ENCODE measurements at regions not wholly inside any gene's neighbourhood (a gene's known extent, or its start where the extent isn't known, plus 50 kb on each side); places are given as distances from the start of the nearest gene placed in this dataset.

GRCh38 chr11:19552656-19553260, 159.9 kb upstream of the NAV2 start:
- Histone ChIP-seq H3K27me3 (no peaks in the 10 kb centered on the region), H3K4me3 (no peak overlapping the region), H3K27ac (no peak overlapping the region), H3K9me3 (replicated peaks) (no peaks in the 10 kb centered on the region), H3K4me1 (peaks cover 15% of the 10 kb centered on the region), H3K36me3 (no peaks in the 10 kb centered on the region)
- peak in 1 of 2 experiments; percentile 41 for DNase-seq

- peaks cover 15% of the 10 kb centered on the region for H3K4me1 ChIP-seq
- no peaks in the 10 kb centered on the region for H3K36me3 ChIP-seq
- H3K27me3 ChIP-seq = no peaks in the 10 kb centered on the region
- H3K4me3 ChIP-seq = no peak overlapping the region
- H3K27ac ChIP-seq = no peak overlapping the region
- no peaks in the 10 kb centered on the region for H3K9me3 ChIP-seq (replicated peaks)
- peak in 1 of 2 experiments; percentile 32 for DNase-seq
Observed at GRCh38 chr11:19552161-19552560, 160.5 kb upstream of the NAV2 start.

GRCh38 chr11:19551457-19551856, 161.2 kb upstream of the NAV2 start:
- DNase-seq = no peak
- no peak overlapping the region for H3K27ac ChIP-seq
- H3K4me3 ChIP-seq = no peak overlapping the region
- no peaks in the 10 kb centered on the region for H3K36me3 ChIP-seq
- no peaks in the 10 kb centered on the region for H3K9me3 ChIP-seq (replicated peaks)
- H3K27me3 ChIP-seq = no peaks in the 10 kb centered on the region
- H3K4me1 ChIP-seq = peaks cover 15% of the 10 kb centered on the region

- DNase-seq = no peak
- H3K9me3 ChIP-seq (replicated peaks) = no peaks in the 10 kb centered on the region; the same call in 1 of the 2 replicates
- no peak overlapping the region for H3K4me3 ChIP-seq
- no peak overlapping the region for H3K27ac ChIP-seq
- peaks cover 9% of the 10 kb centered on the region; the same call in 1 of the 2 replicates for H3K4me1 ChIP-seq
- no peaks in the 10 kb centered on the region for H3K27me3 ChIP-seq
- H3K36me3 ChIP-seq = no peaks in the 10 kb centered on the region
Observed at GRCh38 chr11:19547044-19547443, 165.6 kb upstream of the NAV2 start.

GRCh38 chr11:19546325-19546724, 166.3 kb upstream of the NAV2 start:
- no peaks in the 10 kb centered on the region; the same call in 1 of the 2 replicates for H3K9me3 ChIP-seq (replicated peaks)
- H3K27ac ChIP-seq = no peak overlapping the region
- H3K4me1 ChIP-seq = peaks cover 9% of the 10 kb centered on the region; the same call in 1 of the 2 replicates
- DNase-seq = no peak
- no peaks in the 10 kb centered on the region for H3K36me3 ChIP-seq
- H3K4me3 ChIP-seq = no peak overlapping the region
- no peaks in the 10 kb centered on the region for H3K27me3 ChIP-seq

GRCh38 chr11:19541521-19542049, 171.1 kb upstream of the NAV2 start:
- peak in 1 of 2 experiments; percentile 30 for DNase-seq
- Histone ChIP-seq H3K36me3 (no peaks in the 10 kb centered on the region), H3K27me3 (no peaks in the 10 kb centered on the region), H3K9me3 (replicated peaks) (no peaks in the 10 kb centered on the region; the same call in 1 of the 2 replicates), H3K27ac (no peak overlapping the region), H3K4me1 (peaks cover 9% of the 10 kb centered on the region; the same call in 1 of the 2 replicates), H3K4me3 (no peak overlapping the region)

- H3K4me1 ChIP-seq = peaks cover 9% of the 10 kb centered on the region
- DNase-seq = no peak
- no peaks in the 10 kb centered on the region for H3K27me3 ChIP-seq
- H3K4me3 ChIP-seq = no peak overlapping the region
- H3K9me3 ChIP-seq (replicated peaks) = no peaks in the 10 kb centered on the region; the same call in 1 of the 2 replicates
- H3K36me3 ChIP-seq = no peaks in the 10 kb centered on the region
- H3K27ac ChIP-seq = no peak overlapping the region
Observed at GRCh38 chr11:19539861-19540260, 172.8 kb upstream of the NAV2 start.

GRCh38 chr11:19537803-19538453, 174.7 kb upstream of the NAV2 start:
- no peaks in the 10 kb centered on the region for H3K27me3 ChIP-seq
- no peak overlapping the region for H3K4me3 ChIP-seq
- no peaks in the 10 kb centered on the region for H3K9me3 ChIP-seq (replicated peaks)
- no peak for DNase-seq
- no peaks in the 10 kb centered on the region; the same call in 1 of the 2 replicates for H3K4me1 ChIP-seq
- H3K27ac ChIP-seq = no peak overlapping the region
- H3K36me3 ChIP-seq = no peaks in the 10 kb centered on the region

- Histone ChIP-seq H3K27me3 (no peaks in the 10 kb centered on the region), H3K9me3 (replicated peaks) (no peaks in the 10 kb centered on the region), H3K4me1 (no peaks in the 10 kb centered on the region; the same call in 1 of the 2 replicates), H3K27ac (no peak overlapping the region), H3K36me3 (no peaks in the 10 kb centered on the region), H3K4me3 (no peak overlapping the region)
- DNase-seq = peak in 1 of 2 experiments; percentile 41
Observed at GRCh38 chr11:19536131-19536530, 176.5 kb upstream of the NAV2 start.

GRCh38 chr11:19530505-19530904, 182.1 kb upstream of the NAV2 start:
- Histone ChIP-seq H3K4me3 (no peak overlapping the region), H3K36me3 (no peaks in the 10 kb centered on the region), H3K27ac (no peak overlapping the region), H3K4me1 (no peaks in the 10 kb centered on the region), H3K9me3 (replicated peaks) (no peaks in the 10 kb centered on the region), H3K27me3 (no peaks in the 10 kb centered on the region)
- no peak for DNase-seq

GRCh38 chr11:19526119-19526518, 186.5 kb upstream of the NAV2 start:
- no peaks in the 10 kb centered on the region for H3K9me3 ChIP-seq (replicated peaks)
- no peaks in the 10 kb centered on the region for H3K27me3 ChIP-seq
- DNase-seq = no peak
- no peak overlapping the region for H3K4me3 ChIP-seq
- no peak overlapping the region for H3K27ac ChIP-seq
- no peaks in the 10 kb centered on the region for H3K36me3 ChIP-seq
- no peaks in the 10 kb centered on the region for H3K4me1 ChIP-seq

GRCh38 chr11:19525714-19526113, 186.9 kb upstream of the NAV2 start:
- Histone ChIP-seq H3K27ac (no peak overlapping the region), H3K4me3 (no peak overlapping the region), H3K4me1 (peaks cover under 1% of the 10 kb centered on the region; the same call in 1 of the 2 replicates), H3K27me3 (no peaks in the 10 kb centered on the region), H3K36me3 (no peaks in the 10 kb centered on the region), H3K9me3 (replicated peaks) (no peaks in the 10 kb centered on the region)
- no peak for DNase-seq

GRCh38 chr11:19525276-19525675, 187.4 kb upstream of the NAV2 start:
- Histone ChIP-seq H3K9me3 (replicated peaks) (no peaks in the 10 kb centered on the region), H3K27ac (no peak overlapping the region)

GRCh38 chr11:19524171-19524671, 188.4 kb upstream of the NAV2 start:
- no peak for DNase-seq
- Histone ChIP-seq H3K4me3 (no peak overlapping the region), H3K36me3 (no peaks in the 10 kb centered on the region), H3K4me1 (peaks cover 16% of the 10 kb centered on the region), H3K27ac (no peak overlapping the region), H3K9me3 (replicated peaks) (no peaks in the 10 kb centered on the region), H3K27me3 (no peaks in the 10 kb centered on the region)

More at GRCh38 chr11:19525276-19525675, 187.4 kb upstream of the NAV2 start:
- Histone ChIP-seq H3K4me3 (no peak overlapping the region), H3K36me3 (no peaks in the 10 kb centered on the region), H3K27me3 (no peaks in the 10 kb centered on the region), H3K4me1 (peaks cover 5% of the 10 kb centered on the region)
- no peak for DNase-seq

GRCh38 chr11:19520681-19521080, 192.0 kb upstream of the NAV2 start:
- Histone ChIP-seq H3K4me3 (no peak overlapping the region), H3K9me3 (replicated peaks) (no peaks in the 10 kb centered on the region), H3K27ac (no peak overlapping the region), H3K27me3 (no peaks in the 10 kb centered on the region), H3K4me1 (peaks cover 18% of the 10 kb centered on the region), H3K36me3 (no peaks in the 10 kb centered on the region)
- no peak for DNase-seq

Data from SJCRH30 (cell line).